Panc1 (cell line): ENCODE measurements at regions not wholly inside any gene's neighbourhood (a gene's known extent, or its start where the extent isn't known, plus 50 kb on each side); places are given as distances from the start of the nearest gene placed in this dataset.

Experiments used
- ATAC-seq: fragments of 200-7000 bp; cut with Tn5 transposase; 2 replicates; pipeline ENCODE4 v1.9.1; 2020; ENCODE audit warnings: mild to moderate bottlenecking, moderate library complexity
- BruUV-seq: library from RNA; stranded (reverse); fragments of 400-500 nt; replicated peaks from 2 replicates; lab custom pipeline; 2021; lab: Mats Ljungman, UMichigan
- CTCF ChIA-PET: fragments of 300-600 bp; sonication (Branson Sonifier 250); formaldehyde crosslinking; loops from one replicate; lab custom pipeline; 2022; ENCODE audit warnings: antibody characterized with exemption; lab: Charles Lee
- POLR2A ChIA-PET: fragments of 300-600 bp; sonication (Branson Sonifier 250); formaldehyde crosslinking; loops from one replicate; lab custom pipeline; 2022; ENCODE audit warnings: antibody characterized with exemption; lab: Charles Lee
- DNase-seq: peaks from one replicate; pipeline ENCODE4 v3.0.0-alpha.2; 2010; ENCODE audit warnings: low read depth, low spot score
- H3K27ac ChIP-seq: 2 replicates; pipeline ENCODE4 v1.5.1; 2011; ENCODE audit warnings: mild to moderate bottlenecking, low read length, inconsistent platforms
- H3K27me3 ChIP-seq: fragments of 200-500 bp; sonication (Bioruptor generic); 2 replicates; pipeline ENCODE4 v1.6.0; 2014; ENCODE audit warnings: low read length, inconsistent platforms; ENCODE audit not compliant: control insufficient read depth, insufficient read depth
- H3K36me3 ChIP-seq: fragments of 200-500 bp; sonication (Bioruptor generic); 2 replicates; pipeline ENCODE4 v1.5.1; 2014; ENCODE audit warnings: inconsistent platforms, mild to moderate bottlenecking, low read length, moderate library complexity; ENCODE audit not compliant: control insufficient read depth, insufficient read depth
- H3K4me1 ChIP-seq: 2 replicates; pipeline ENCODE4 v1.5.1; 2011; ENCODE audit warnings: inconsistent platforms, mild to moderate bottlenecking, low read length, moderate library complexity; ENCODE audit not compliant: control insufficient read depth, insufficient read depth
- H3K4me3 ChIP-seq, 2 experiments: 2 replicates each; pipeline ENCODE4 v1.5.1; 2011 to 2012; ENCODE audit warnings: low read depth in 2 of 2, low read length in 2 of 2, mild to moderate bottlenecking in 2 of 2, inconsistent platforms in 1 of 2, moderate library complexity in 1 of 2
- H3K9me3 ChIP-seq: fragments of 200-500 bp; sonication (Bioruptor generic); 2 replicates; pipeline ENCODE4 v1.5.1; 2014; ENCODE audit warnings: low read depth, mild to moderate bottlenecking, inconsistent platforms, low read length, moderate library complexity; ENCODE audit not compliant: control insufficient read depth, insufficient read depth
- CTCF ChIP-seq: fragments of 450-650 bp; IDR thresholded peaks from 2 replicates; pipeline ENCODE4 v1.5.1; 2017; ENCODE audit warnings: mild to moderate bottlenecking
- POLR2AphosphoS5 ChIP-seq: IDR thresholded peaks from 2 replicates; pipeline ENCODE4 v1.6.1; 2012; ENCODE audit warnings: mild to moderate bottlenecking, low read depth, low read length, moderate library complexity
- REST ChIP-seq, 2 experiments: IDR thresholded peaks; 2 replicates each; pipeline ENCODE4 v1.6.1; 2011 to 2012; ENCODE audit warnings: low read depth in 2 of 2, control low read depth in 1 of 2, low read length in 1 of 2, mild to moderate bottlenecking in 1 of 2, moderate library complexity in 1 of 2; ENCODE audit not compliant: insufficient read depth in 1 of 2
- SIN3A ChIP-seq: IDR thresholded peaks from 2 replicates; pipeline ENCODE4 v1.6.1; 2012; ENCODE audit warnings: low read depth, mild to moderate bottlenecking, low read length, moderate library complexity, borderline replicate concordance; ENCODE audit not compliant: insufficient read depth
- TCF7L2 ChIP-seq: IDR thresholded peaks from 2 replicates; pipeline ENCODE4 v1.6.1; 2011; ENCODE audit warnings: mild to moderate bottlenecking, low read depth, low read length, inconsistent platforms
- in situ Hi-C: cut with HindIII; loops from 2 replicates; pipeline ENCODE4 v1.10.0; 2016; ENCODE audit warnings: low sequenced_read_pairs, low pct_unique_long_range_greater_than_20kb
- intact Hi-C: fragments of 100-400 bp; cut with micrococcal nuclease; formaldehyde crosslinking; loops from one replicate; pipeline ENCODE4 v1.10.0; 2022; ENCODE audit not compliant: unreplicated experiment

GRCh38 chr12:107894589-107894988 is 120.1 kb downstream of the ASCL4 start:
- no TSS peak for BruUV-seq
- ChIA-PET CTCF (no interaction called here), POLR2A (interaction anchor here (0.6 kb wide), 1 partner anchor 1552 kb away, joined by 3 read pairs; no protein-coding TSS in a partner anchor)
- ATAC-seq (no peak), DNase-seq (no peak)
- H3K4me1 ChIP-seq, result no peaks in the 10 kb centered on the region
- TF ChIP-seq SIN3A, result no peak
- no peak for TF ChIP-seq POLR2AphosphoS5
- TF ChIP-seq REST (IDR thresholded peaks at IDR 0.05; ENCODE audit: insufficient read depth in 1 of 2, low read depth in 2 of 2, low read length in 1 of 2), result no peak
- no peak for TF ChIP-seq CTCF
- TF ChIP-seq TCF7L2, result no peak
- no peak overlapping the region for H3K27ac ChIP-seq
- no peaks in the 10 kb centered on the region for H3K36me3 ChIP-seq
- peaks cover 3% of the 10 kb centered on the region for H3K27me3 ChIP-seq
- no peaks in the 10 kb centered on the region for H3K9me3 ChIP-seq
- in situ Hi-C loops (no loop called here), intact Hi-C loops (no loop called here)
- H3K4me3 ChIP-seq, result no peak overlapping the region

GRCh38 chr12:107895966-107896365 is 121.5 kb downstream of the ASCL4 start:
- no peaks in the 10 kb centered on the region for H3K4me1 ChIP-seq
- no peak overlapping the region for H3K4me3 ChIP-seq
- no peaks in the 10 kb centered on the region for H3K9me3 ChIP-seq
- POLR2A ChIA-PET, result no interaction called here
- peaks cover 5% of the 10 kb centered on the region for H3K27me3 ChIP-seq
- intact Hi-C loops (no loop called here), in situ Hi-C loops (no loop called here)
- no TSS peak for BruUV-seq
- no peak for TF ChIP-seq SIN3A
- no peak for TF ChIP-seq REST (IDR thresholded peaks at IDR 0.05; ENCODE audit: insufficient read depth in 1 of 2, low read depth in 2 of 2, low read length in 1 of 2)
- no peak for TF ChIP-seq CTCF
- ATAC-seq, result no peak
- no peak overlapping the region for H3K27ac ChIP-seq
- no peaks in the 10 kb centered on the region for H3K36me3 ChIP-seq
- CTCF ChIA-PET, result no interaction called here
- DNase-seq, result no peak
